ENCODE measurements at regions not wholly inside any gene's neighbourhood (a gene's known extent, or its start where the extent isn't known, plus 50 kb on each side); places are given as distances from the start of the nearest gene placed in this dataset.

DNA sequence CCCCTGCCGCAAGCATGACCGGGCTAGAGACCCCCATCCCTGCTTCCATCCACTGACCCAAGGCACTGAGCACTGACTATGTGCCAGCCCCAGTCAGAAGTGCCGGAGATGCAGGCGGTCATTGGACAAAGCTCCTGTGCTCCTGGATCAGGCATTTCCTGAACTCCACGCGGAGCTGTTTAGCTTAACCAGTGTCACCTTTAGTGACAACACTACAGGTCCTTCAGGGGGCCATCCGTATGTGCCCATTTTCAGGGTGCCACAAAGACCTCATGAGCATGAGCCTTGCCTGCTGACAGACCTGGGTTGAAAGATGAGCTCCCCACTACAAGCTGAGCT lies 63.0 kb upstream of the FGF3 start:
- Histone ChIP-seq H3K27ac (ENCODE audit: low read depth, low read length) (no peak overlapping the region), H2AK5ac (ENCODE audit: low read depth, low read length) (no peak overlapping the region), H2BK120ac (replicated peaks; ENCODE audit: low read depth, low read length) (no peak overlapping the region), H3K9me3 (ENCODE audit: insufficient read depth in 2 of 2, low read depth in 1 of 2, low read length in 1 of 2) (no peaks in the 10 kb centered on the region), H3K14ac (ENCODE audit: insufficient read length) (no peak overlapping the region), H3K4me2 (ENCODE audit: insufficient read depth in 1 of 2, low read depth in 2 of 2, low read length in 2 of 2) (no peak overlapping the region), H3K4me3 (ENCODE audit: extremely low read depth in 1 of 4, insufficient read depth in 2 of 4, low read depth in 3 of 4, low read length in 4 of 4) (no peak overlapping the region), H3K79me2 (ENCODE audit: control insufficient read depth in 1 of 2, insufficient read depth in 2 of 2, low read length in 2 of 2) (no peaks in the 10 kb centered on the region), H3K27me3 (replicated peaks in 1 of 4; ENCODE audit: control insufficient read depth in 3 of 4, extremely low read depth in 1 of 4, insufficient read depth in 3 of 4, low read length in 3 of 4) (no peaks in the 10 kb centered on the region; a peak in 2 of 7 replicates), H3K79me1 (ENCODE audit: low read depth, low read length) (no peaks in the 10 kb centered on the region), H3K23me2 (ENCODE audit: low read depth, low read length) (no peaks in the 10 kb centered on the region), H3K36me3 (ENCODE audit: control insufficient read depth in 2 of 4, insufficient read depth in 4 of 4, low read length in 3 of 4) (no peaks in the 10 kb centered on the region), H4K20me1 (replicated peaks in 1 of 2; ENCODE audit: control insufficient read depth in 1 of 2, insufficient read depth in 2 of 2, low read length in 2 of 2) (no peaks in the 10 kb centered on the region), H3K9ac (replicated peaks in 1 of 4; ENCODE audit: extremely low read depth in 1 of 4, low read depth in 3 of 4, low read length in 3 of 4) (no peak overlapping the region), H3K23ac (ENCODE audit: insufficient read length) (no peak overlapping the region), H2BK15ac (ENCODE audit: low read length) (no peak overlapping the region), H2BK20ac (ENCODE audit: low read length) (peak overlapping the region; percentile 43; the same call in 1 of the 2 replicates), H4K8ac (ENCODE audit: extremely low read depth, insufficient read depth, low read length) (no peak overlapping the region), H3K18ac (ENCODE audit: extremely low read depth, low read length) (no peak overlapping the region), H3K4me1 (replicated peaks in 1 of 4; ENCODE audit: control insufficient read depth in 3 of 4, insufficient read depth in 4 of 4, low read length in 3 of 4) (peaks cover 0 to 8% (median 0%) of the 10 kb centered on the region in 4 experiments; a peak in 4 of 7 replicates), H2AFZ (ENCODE audit: low read length) (no peak overlapping the region), H3K56ac (replicated peaks; ENCODE audit: insufficient read length, low read depth, low read length) (no peak overlapping the region), H4K5ac (ENCODE audit: insufficient read length, low read depth, low read length) (no peak overlapping the region), H2BK12ac (ENCODE audit: low read depth, low read length) (no peak overlapping the region), H2BK5ac (ENCODE audit: low read depth, low read length) (no peak overlapping the region), H3K4ac (replicated peaks; ENCODE audit: insufficient read length, low read depth, low read length) (no peak overlapping the region), H4K91ac (replicated peaks; ENCODE audit: insufficient read length, low read length) (no peak overlapping the region)
- CTCF ChIA-PET (ENCODE audit: partially characterized antibody): interaction anchor here (0.6 to 6.4 kb wide), 32 partner anchors 9 to 313 kb away, joined by 3 to 56 read pairs (median 6); no protein-coding TSS in a partner anchor
- TF ChIP-seq CHD1 (IDR thresholded peaks at IDR 0.05; ENCODE audit: low read depth, low read length) (no peak), KDM1A (IDR thresholded peaks at IDR 0.05; ENCODE audit: borderline replicate concordance, low read length) (peak; percentile 89), NRF1 (IDR thresholded peaks at IDR 0.05; ENCODE audit: low read depth, low read length) (no peak), ATF3 (IDR thresholded peaks at IDR 0.05; ENCODE audit: insufficient read depth, low read depth, low read length) (no peak), SIN3A (conservative IDR thresholded peaks at IDR 0.05 in 1 of 2, IDR thresholded peaks at IDR 0.05 in 1 of 2; ENCODE audit: low read depth in 1 of 2, low read length in 2 of 2) (no peak), ATF2 (IDR thresholded peaks at IDR 0.05; ENCODE audit: low read length) (no peak), TAF7 (optimal IDR thresholded peaks at IDR 0.05; ENCODE audit: borderline replicate concordance, low read depth, low read length) (no peak)
- FAIRE-seq: no peak
- no peak for DNase-seq (ENCODE audit: low read depth in 1 of 2, low spot score in 2 of 2)
- 88% methylated on average over 7 of the region's 7 CpGs; no CpG with 5 or more reads in 1 of the 2 experiments for WGBS, 2 experiments (ENCODE audit: extremely low coverage in 1 of 2, insufficient coverage in 1 of 2, insufficient read length in 1 of 2, insufficient replicate concordance in 2 of 2, low coverage in 1 of 2, low lambda C conversion rate in 2 of 2, missing lambda C conversion rate in 1 of 2)
- POLR2A ChIA-PET (ENCODE audit: partially characterized antibody): interaction anchor here (0.7 to 1.4 kb wide), 4 partner anchors 9 to 182 kb away, joined by 3 to 4 read pairs (median 3); no protein-coding TSS in a partner anchor
